GM23338 (cell line): ENCODE measurements at regions not wholly inside any gene's neighbourhood (a gene's known extent, or its start where the extent isn't known, plus 50 kb on each side); places are given as distances from the start of the nearest gene placed in this dataset.

Experiments
- ATAC-seq: fragments of 200-7000 bp; cut with Tn5 transposase; 3 replicates; pipeline ENCODE4 v1.9.1; 2020
- DNase-seq: peaks from one replicate; pipeline ENCODE4 v3.0.0-alpha.2; 2015; ENCODE audit warnings: low spot score
- H2AFZ ChIP-seq: fragments of 200-600 bp; sonication (generic); 2 replicates; pipeline ENCODE4 v1.8.0; 2016; ENCODE audit warnings: antibody characterized with exemption, mild to moderate bottlenecking, moderate library complexity
- H3F3A ChIP-seq: fragments of 200-600 bp; sonication (generic); replicated peaks from 2 replicates; pipeline ENCODE4 v1.8.0; 2017; ENCODE audit warnings: antibody characterized with exemption, mixed run types, low read depth
- H3K27ac ChIP-seq: fragments of 200-600 bp; sonication (generic); 2 replicates; pipeline ENCODE4 v1.6.1; 2016; ENCODE audit warnings: low read depth
- H3K27me3 ChIP-seq: fragments of 200-600 bp; sonication (generic); 2 replicates; pipeline ENCODE4 v1.8.0; 2016; ENCODE audit warnings: mild to moderate bottlenecking, mixed run types, moderate library complexity; ENCODE audit not compliant: insufficient read depth
- H3K36me3 ChIP-seq: fragments of 200-600 bp; sonication (generic); 2 replicates; pipeline ENCODE4 v1.8.0; 2016; ENCODE audit warnings: mild to moderate bottlenecking; ENCODE audit not compliant: insufficient read depth
- H3K4me1 ChIP-seq: fragments of 200-600 bp; sonication (generic); 2 replicates; pipeline ENCODE4 v1.8.0; 2016; ENCODE audit warnings: mild to moderate bottlenecking, moderate library complexity; ENCODE audit not compliant: insufficient read depth
- H3K4me2 ChIP-seq: fragments of 200-600 bp; sonication (generic); 2 replicates; pipeline ENCODE4 v1.7.1; 2017; ENCODE audit warnings: mixed run types
- H3K4me3 ChIP-seq: fragments of 200-600 bp; sonication (generic); 2 replicates; pipeline ENCODE4 v1.6.1; 2016; ENCODE audit warnings: mixed run types
- H3K79me2 ChIP-seq: fragments of 200-600 bp; sonication (generic); replicated peaks from 2 replicates; pipeline ENCODE4 v1.8.0; 2017; ENCODE audit warnings: mild to moderate bottlenecking; ENCODE audit not compliant: insufficient read depth
- H3K9me2 ChIP-seq: fragments of 200-600 bp; sonication (generic); 2 replicates; pipeline ENCODE4 v1.8.0; 2017; ENCODE audit not compliant: insufficient read depth
- H4K20me1 ChIP-seq: fragments of 200-600 bp; sonication (generic); replicated peaks from 2 replicates; pipeline ENCODE4 v1.8.0; 2017; ENCODE audit warnings: mild to moderate bottlenecking; ENCODE audit not compliant: insufficient read depth
- H3K27ac Mint-ChIP-seq: 2 replicates; pipeline ENCODE4 v1.8.0; 2020; ENCODE audit warnings: inconsistent platforms, mild to moderate bottlenecking, moderate library complexity, mixed read lengths
- H3K27me3 Mint-ChIP-seq: 3 replicates; pipeline ENCODE4 v1.8.0; 2022; ENCODE audit warnings: low read depth, mild to moderate bottlenecking, moderate library complexity, mixed read lengths, inconsistent platforms; ENCODE audit not compliant: insufficient read depth, poor library complexity
- H3K36me3 Mint-ChIP-seq: 3 replicates; pipeline ENCODE4 v1.8.0; 2021; ENCODE audit warnings: low read depth, mild to moderate bottlenecking, inconsistent platforms, moderate library complexity, mixed read lengths
- H3K4me1 Mint-ChIP-seq: 3 replicates; pipeline ENCODE4 v1.8.0; 2020; ENCODE audit warnings: mild to moderate bottlenecking, inconsistent platforms, mixed read lengths
- H3K4me3 Mint-ChIP-seq: 3 replicates; pipeline ENCODE4 v1.8.0; 2021; ENCODE audit warnings: moderate library complexity, mild to moderate bottlenecking, inconsistent platforms, mixed read lengths
- H3K9me3 Mint-ChIP-seq: 3 replicates; pipeline ENCODE4 v1.8.0; 2020; ENCODE audit warnings: moderate library complexity, mild to moderate bottlenecking, inconsistent platforms, mixed read lengths
- EZH2 ChIP-seq: fragments of 200-600 bp; sonication (generic); IDR thresholded peaks from one replicate; pipeline ENCODE4 v1.8.0; 2017; ENCODE audit warnings: antibody characterized with exemption, mild to moderate bottlenecking, low read depth; ENCODE audit not compliant: unreplicated experiment
- JUNB ChIP-seq: IDR thresholded peaks from one replicate; pipeline ENCODE4 v1.6.1; 2016; ENCODE audit warnings: antibody characterized with exemption; ENCODE audit not compliant: unreplicated experiment
- NANOG ChIP-seq: IDR thresholded peaks from 2 replicates; pipeline ENCODE4 v1.6.1; 2016; ENCODE audit warnings: antibody characterized with exemption, borderline replicate concordance
- POLR2AphosphoS5 ChIP-seq: IDR thresholded peaks from 2 replicates; pipeline ENCODE4 v1.6.1; 2016; ENCODE audit warnings: antibody characterized with exemption, low read depth
- REST ChIP-seq: IDR thresholded peaks from one replicate; pipeline ENCODE4 v1.6.1; 2018; ENCODE audit warnings: antibody characterized with exemption; ENCODE audit not compliant: unreplicated experiment
- ZNF114 ChIP-seq: fragments of 250-450 bp; sonication (Bioruptor Pico); IDR thresholded peaks from 2 replicates; pipeline ENCODE4 v1.5.0; 2020; ENCODE audit warnings: mild to moderate bottlenecking, moderate library complexity
- ZNF331 ChIP-seq: fragments of 250-450 bp; sonication (Bioruptor Pico); IDR thresholded peaks from 2 replicates; pipeline ENCODE4 v1.5.0; 2020; ENCODE audit warnings: low read depth, mild to moderate bottlenecking, moderate library complexity
- ZNF462 ChIP-seq: fragments of 250-450 bp; sonication (Bioruptor Pico); IDR thresholded peaks from 2 replicates; pipeline ENCODE4 v1.5.0; 2020; ENCODE audit warnings: mild to moderate bottlenecking, moderate library complexity

- no peak for TF ChIP-seq ZNF462 (CRISPR knock-in tag)
Measured at GRCh38 chr3:124276539-124277143, 284.7 kb upstream of the ROPN1 start (continued).

- H3K4me1 ChIP-seq = no peaks in the 10 kb centered on the region
- Mint-ChIP-seq H3K27ac (no peak overlapping the region; the same call in 1 of the 2 replicates), H3K27me3 (peaks cover 5% of the 10 kb centered on the region), H3K4me3 (no peak overlapping the region), H3K9me3 (no peaks in the 10 kb centered on the region), H3K36me3 (no peaks in the 10 kb centered on the region), H3K4me1 (peaks cover 6% of the 10 kb centered on the region)
- H3K4me3 ChIP-seq = no peak overlapping the region
- H3K4me2 ChIP-seq = no peak overlapping the region
- no peaks in the 10 kb centered on the region for H3K36me3 ChIP-seq
- no peaks in the 10 kb centered on the region for H3F3A ChIP-seq
- no peak for DNase-seq
- ATAC-seq = no peak
- H2AFZ ChIP-seq = no peak overlapping the region
- peaks cover 6% of the 10 kb centered on the region for H3K9me2 ChIP-seq
- H3K27ac ChIP-seq = no peak overlapping the region
- no peaks in the 10 kb centered on the region for H3K27me3 ChIP-seq
- no peaks in the 10 kb centered on the region for H4K20me1 ChIP-seq
- no peaks in the 10 kb centered on the region for H3K79me2 ChIP-seq
- TF ChIP-seq NANOG (no peak), JUNB (no peak), ZNF331 (CRISPR knock-in tag) (no peak), REST (no peak), EZH2 (no peak), POLR2AphosphoS5 (no peak), ZNF114 (CRISPR knock-in tag) (no peak)
Measured at GRCh38 chr3:124277144-124277890, 285.4 kb upstream of the ROPN1 start.
